SHP77 treated with DMSO at 0.1 percent for 48 hours (cell line): ENCODE measurements at regions not wholly inside any gene's neighbourhood (a gene's known extent, or its start where the extent isn't known, plus 50 kb on each side); places are given as distances from the start of the nearest gene placed in this dataset.

Experiments used
- DNase-seq: peaks from one replicate; lab custom pipeline; 2025; lab: John Stamatoyannopoulos, UW

- DNase-seq = no peak
Observed at GRCh38 chr2:23246992-23247683, 137.8 kb upstream of the KLHL29 start.

GRCh38 chr2:23248667-23249066, 136.3 kb upstream of the KLHL29 start:
- DNase-seq = no peak

- DNase-seq = no peak
Observed at GRCh38 chr2:23249348-23249747, 135.6 kb upstream of the KLHL29 start.

GRCh38 chr2:23250371-23250770, 134.6 kb upstream of the KLHL29 start:
- no peak for DNase-seq

GRCh38 chr2:23256643-23257042, 128.3 kb upstream of the KLHL29 start:
- no peak for DNase-seq

- DNase-seq = no peak
Observed at GRCh38 chr2:23260621-23261020, 124.4 kb upstream of the KLHL29 start.

- no peak for DNase-seq
Observed at GRCh38 chr2:23268467-23269263, 116.3 kb upstream of the KLHL29 start.

- no peak for DNase-seq
Observed at GRCh38 chr2:23269747-23270146, 115.2 kb upstream of the KLHL29 start.

GRCh38 chr2:23270810-23271209, 114.2 kb upstream of the KLHL29 start:
- no peak for DNase-seq

GRCh38 chr2:23271230-23271629, 113.7 kb upstream of the KLHL29 start:
- no peak for DNase-seq

- no peak for DNase-seq
Observed at GRCh38 chr2:23273786-23274185, 111.2 kb upstream of the KLHL29 start.

- no peak for DNase-seq
Observed at GRCh38 chr2:23280401-23280800, 104.6 kb upstream of the KLHL29 start.

GRCh38 chr2:23283653-23284052, 101.3 kb upstream of the KLHL29 start:
- DNase-seq = no peak

GRCh38 chr2:23285091-23285800, 99.7 kb upstream of the KLHL29 start:
- no peak for DNase-seq

- DNase-seq = no peak
Observed at GRCh38 chr2:23286031-23286757, 98.8 kb upstream of the KLHL29 start.

GRCh38 chr2:23286758-23287704, 97.9 kb upstream of the KLHL29 start:
- no peak for DNase-seq

GRCh38 chr2:23289671-23290070, 95.3 kb upstream of the KLHL29 start:
- no peak for DNase-seq

GRCh38 chr2:23291239-23291638, 93.7 kb upstream of the KLHL29 start:
- DNase-seq = no peak

- no peak for DNase-seq
Observed at GRCh38 chr2:23292024-23292423, 93.0 kb upstream of the KLHL29 start.

GRCh38 chr2:23293063-23293462, 91.9 kb upstream of the KLHL29 start:
- DNase-seq = no peak

- no peak for DNase-seq
Observed at GRCh38 chr2:23293731-23294130, 91.2 kb upstream of the KLHL29 start.
